Hypothalamus (tissue), 51 donors: ENCODE measurements at regions not wholly inside any gene's neighbourhood (a gene's known extent, or its start where the extent isn't known, plus 50 kb on each side); places are given as distances from the start of the nearest gene placed in this dataset.
"Not testable (repeated sequence)": the region's sequence is repeated elsewhere in the genome, so short reads cannot be mapped to it uniquely, and the experiment has no call there.

Experiments
- DNase-seq, 51 donors: peaks; one replicate each; lab custom pipeline; 2025; lab: John Stamatoyannopoulos, UW

DNA sequence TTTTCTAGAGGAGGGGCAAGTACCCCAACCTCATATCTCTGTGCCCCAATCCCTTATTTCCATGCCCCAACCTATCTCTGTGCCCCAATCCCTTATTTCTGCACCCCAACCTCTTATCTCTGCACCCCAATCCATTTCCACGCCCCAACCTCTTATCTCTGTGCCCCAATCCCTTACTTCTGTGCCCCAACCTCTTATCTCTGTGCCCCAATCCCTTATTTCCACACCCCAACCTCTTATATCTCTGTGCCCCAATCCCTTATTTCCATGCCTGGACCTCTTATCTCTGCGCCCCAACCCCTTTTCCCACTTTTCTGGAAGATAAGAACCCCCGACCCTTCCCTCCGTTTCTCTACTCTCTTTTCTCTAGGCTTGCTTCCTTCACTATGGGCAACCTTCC lies 199.0 kb downstream of the JRKL start:
- not testable (repeated sequence) for DNase-seq

GRCh38 chr11:96595011-96595410 lies 205.2 kb downstream of the JRKL start:
- DNase-seq, result no peak

GRCh38 chr11:96607864-96608558 lies 218.2 kb downstream of the JRKL start:
- no peak for DNase-seq

- no peak for DNase-seq
These were observed 224.3 kb downstream of the JRKL start for GRCh38 chr11:96614101-96614500.

GRCh38 chr11:96614846-96615245 lies 225.0 kb downstream of the JRKL start:
- no peak for DNase-seq

- DNase-seq, result no peak
These were observed 230.7 kb downstream of the JRKL start for GRCh38 chr11:96620464-96621044.

GRCh38 chr11:96621161-96621560 lies 231.3 kb downstream of the JRKL start:
- DNase-seq, result no peak

DNA sequence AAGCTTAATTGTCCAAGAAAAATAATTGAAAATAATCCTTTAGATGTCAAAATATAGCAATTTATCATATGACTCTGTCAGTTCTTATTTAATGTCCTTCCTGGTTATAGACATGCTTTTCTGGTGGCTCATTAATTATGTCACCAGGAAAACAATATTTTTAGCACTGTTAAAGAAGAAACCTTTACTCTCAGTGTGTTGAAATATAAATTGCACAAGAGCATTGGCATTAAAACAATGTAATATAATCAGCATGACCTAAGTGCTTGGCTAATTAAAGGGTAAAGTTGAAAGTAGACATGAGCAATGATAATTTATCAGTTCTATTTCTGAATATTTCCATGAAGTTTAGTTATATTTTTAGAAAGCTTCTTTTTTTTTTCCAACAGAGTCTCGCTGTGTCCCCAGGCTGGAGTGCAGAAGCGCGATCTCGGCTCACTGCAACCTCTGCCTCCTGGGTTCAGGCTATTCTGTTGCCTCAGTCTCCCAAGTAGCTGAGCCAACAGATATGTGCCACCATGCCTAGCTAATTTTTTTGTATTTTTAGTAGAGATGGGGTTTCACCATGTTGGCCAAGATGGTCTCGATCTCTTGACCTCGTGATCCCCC lies 232.3 kb downstream of the JRKL start:
- no peak for DNase-seq

DNA sequence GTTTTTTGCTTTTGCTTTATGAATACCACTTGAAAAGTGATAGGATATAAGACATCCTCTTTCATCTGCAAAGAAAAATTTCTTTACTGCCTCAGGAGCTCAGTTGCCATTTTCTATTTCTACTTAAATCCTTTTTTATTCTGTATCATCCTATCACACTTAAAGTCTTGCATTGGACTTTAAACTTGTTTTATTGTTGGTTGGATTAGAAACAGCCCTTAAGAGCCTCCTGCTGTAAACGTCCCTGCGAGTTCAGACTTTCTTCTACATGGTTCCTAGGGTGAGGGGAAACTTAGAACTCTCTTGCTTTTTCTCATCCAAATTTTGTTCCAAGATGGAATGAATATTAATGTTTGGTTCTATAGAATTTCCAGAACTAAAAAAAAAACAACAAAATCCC lies 234.3 kb downstream of the JRKL start:
- no peak for DNase-seq

- DNase-seq, result no peak
These were observed 237.6 kb downstream of the JRKL start for GRCh38 chr11:96627376-96627775.

GRCh38 chr11:96635655-96636054 lies 245.8 kb downstream of the JRKL start:
- DNase-seq, result no peak

DNA sequence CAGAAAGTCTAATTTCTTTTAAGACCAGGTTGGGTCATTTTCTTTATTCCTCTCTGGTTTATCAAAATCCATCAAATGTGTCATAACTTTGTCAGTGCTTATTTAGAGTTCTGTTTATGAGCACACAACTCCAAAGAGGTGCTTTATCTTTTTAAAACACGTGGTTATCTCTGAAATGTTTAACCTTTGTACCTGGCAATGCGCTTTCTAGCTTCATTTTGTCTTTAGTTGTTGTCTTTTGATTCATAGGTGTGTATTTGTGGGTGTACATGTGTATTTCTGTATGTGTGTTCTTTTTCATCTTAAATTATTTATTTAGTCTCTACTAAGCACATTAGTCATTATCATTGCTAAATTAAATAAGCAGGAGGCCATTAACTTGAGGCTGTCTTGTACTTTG lies 251.4 kb downstream of the JRKL start:
- no peak for DNase-seq

- DNase-seq, result no peak
These were observed 252.8 kb downstream of the JRKL start for GRCh38 chr11:96642583-96642982.

GRCh38 chr11:96643173-96643572 lies 253.4 kb downstream of the JRKL start:
- DNase-seq, result no peak

DNA sequence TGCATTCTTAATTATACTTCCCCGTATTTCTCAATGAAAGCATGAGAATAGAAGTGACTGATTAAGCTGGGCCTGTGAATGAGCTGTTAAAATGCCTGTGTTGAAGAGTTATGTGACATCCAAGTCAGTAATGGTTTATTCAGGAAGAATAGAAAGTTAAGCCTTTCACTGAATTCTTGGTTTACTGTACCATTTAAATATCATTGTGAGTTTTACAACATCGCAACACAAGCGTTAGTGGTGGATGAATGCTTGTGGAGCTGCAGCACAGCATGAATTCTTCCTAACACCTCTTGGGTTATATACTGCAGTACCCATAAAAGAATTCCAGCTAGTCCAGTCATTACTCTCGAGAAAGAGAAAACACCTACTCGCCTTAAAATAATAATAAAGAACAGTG lies 257.8 kb downstream of the JRKL start:
- DNase-seq, result no peak

DNA sequence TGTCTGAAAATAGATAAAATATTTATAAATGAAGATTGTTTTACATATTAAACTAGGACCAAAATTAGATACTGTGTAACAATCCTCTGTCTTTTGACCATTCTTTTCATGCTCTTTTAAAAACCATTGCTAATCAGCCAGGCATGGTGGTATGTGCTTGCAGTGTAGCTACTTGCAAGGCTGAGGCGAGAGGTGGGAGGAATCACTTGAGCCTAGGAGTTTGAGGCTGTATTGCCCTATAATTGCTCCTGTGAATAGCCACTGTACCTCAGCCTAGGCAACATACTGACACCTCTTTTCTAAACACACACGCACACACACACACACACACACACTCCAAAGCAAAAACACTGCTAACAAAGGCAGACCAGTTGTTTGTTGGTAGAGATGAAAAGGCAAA lies 259.2 kb downstream of the JRKL start:
- DNase-seq, result no peak

DNA sequence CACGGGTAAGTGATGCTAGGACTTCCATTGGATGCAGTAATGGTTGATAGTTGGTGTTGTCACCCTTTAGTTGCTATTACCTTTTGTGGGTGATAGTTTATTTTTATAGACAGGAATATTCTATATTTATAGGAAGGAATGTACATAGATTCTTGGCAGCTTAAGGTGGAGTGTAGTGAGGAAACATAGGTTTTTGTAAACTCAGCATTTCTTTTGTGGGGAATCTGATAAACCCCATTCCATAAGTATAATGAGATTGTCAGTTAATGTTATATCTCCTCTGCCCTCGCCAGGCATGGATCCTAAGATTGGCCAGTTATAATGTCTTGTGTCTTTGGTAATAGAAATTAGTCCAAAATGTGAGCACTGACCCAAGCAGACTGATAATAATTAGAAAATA lies 262.7 kb downstream of the JRKL start:
- DNase-seq, result no peak

GRCh38 chr11:96655474-96655873 lies 265.7 kb downstream of the JRKL start:
- DNase-seq, result no peak

DNA sequence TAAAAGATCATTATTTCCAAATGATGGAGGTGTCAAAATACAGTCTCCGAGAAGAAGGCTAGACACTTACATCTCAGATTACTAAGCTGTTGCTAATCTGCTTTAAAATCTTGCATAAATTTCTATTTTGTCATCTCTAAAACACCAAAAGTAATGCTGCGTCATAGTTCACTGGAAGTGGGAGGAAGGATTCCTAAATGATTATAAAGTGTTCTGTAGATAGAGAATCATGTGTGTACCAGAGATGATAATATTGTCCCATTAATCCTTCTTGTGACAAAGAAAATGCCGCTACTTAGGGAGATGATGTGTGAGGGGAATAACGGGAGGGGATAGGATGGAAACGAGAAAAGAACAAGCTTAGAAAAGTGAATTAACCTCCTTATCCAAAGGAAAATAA lies 268.6 kb downstream of the JRKL start:
- no peak for DNase-seq

DNA sequence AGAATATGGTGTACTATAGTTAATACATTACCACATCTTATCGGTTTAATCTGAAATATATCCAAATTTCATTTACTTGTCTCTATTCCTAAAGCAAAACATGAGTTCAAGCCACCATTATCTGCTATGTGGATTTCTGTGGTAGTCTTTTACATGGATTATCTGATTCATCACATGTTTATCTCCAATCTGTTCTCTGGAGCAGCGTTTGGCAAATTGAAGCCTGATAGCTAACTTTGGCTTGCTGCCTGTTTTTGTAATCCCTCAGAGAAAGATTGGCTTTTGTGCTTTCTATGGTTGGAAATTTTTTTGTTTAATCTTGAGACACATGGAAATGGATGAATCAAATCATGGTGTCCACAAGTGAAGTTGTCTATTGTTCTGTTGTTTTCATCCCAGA lies 274.3 kb downstream of the JRKL start:
- no peak for DNase-seq

- DNase-seq, result no peak
These were observed 290.6 kb downstream of the JRKL start for GRCh38 chr11:96680211-96681018.
